SKM-1 (cell line): ENCODE measurements at regions not wholly inside any gene's neighbourhood (a gene's known extent, or its start where the extent isn't known, plus 50 kb on each side); places are given as distances from the start of the nearest gene placed in this dataset.

Experiments used
- DNase-seq: peaks from one replicate; lab custom pipeline; 2025; ENCODE audit not compliant: unreplicated experiment; lab: John Stamatoyannopoulos, UW

DNA sequence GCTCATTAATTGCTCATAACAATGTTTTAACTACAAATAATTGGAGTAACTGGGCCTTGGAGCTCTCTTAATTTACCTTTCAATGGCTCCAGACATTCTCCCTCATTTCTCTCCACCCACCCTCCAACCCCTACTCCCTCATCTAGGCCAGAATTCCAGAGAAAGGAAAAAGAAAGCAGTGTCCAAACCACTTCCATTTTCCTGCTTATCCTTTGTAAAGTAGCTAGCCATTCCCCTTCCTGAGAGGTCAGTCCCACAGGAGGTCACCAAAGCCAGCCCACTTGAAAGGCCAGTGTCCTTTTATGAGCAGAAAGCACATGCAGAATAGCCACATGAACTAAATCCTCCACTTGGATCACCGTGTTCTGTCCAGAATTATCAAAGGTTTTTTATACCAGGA lies 404.8 kb upstream of the FAT3 start:
- no peak for DNase-seq

DNA sequence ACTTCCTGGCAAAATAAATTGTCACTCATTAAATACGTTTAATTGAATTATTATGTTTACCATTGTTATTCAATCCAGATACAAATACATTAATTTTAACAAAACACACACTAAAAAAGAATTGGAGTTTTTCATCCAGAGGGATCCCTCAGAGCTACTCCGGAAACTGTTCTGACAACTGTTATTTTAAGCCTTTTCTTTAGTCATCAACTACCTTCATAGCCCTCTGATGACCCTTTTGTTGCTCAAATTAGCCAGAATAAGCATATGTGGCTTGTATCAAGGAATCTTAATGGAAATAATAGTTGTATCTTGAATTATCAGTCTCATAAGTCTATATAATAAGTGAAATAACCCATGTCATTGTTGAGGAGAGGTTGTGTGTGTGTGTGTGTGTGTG lies 405.4 kb upstream of the FAT3 start:
- no peak for DNase-seq

DNA sequence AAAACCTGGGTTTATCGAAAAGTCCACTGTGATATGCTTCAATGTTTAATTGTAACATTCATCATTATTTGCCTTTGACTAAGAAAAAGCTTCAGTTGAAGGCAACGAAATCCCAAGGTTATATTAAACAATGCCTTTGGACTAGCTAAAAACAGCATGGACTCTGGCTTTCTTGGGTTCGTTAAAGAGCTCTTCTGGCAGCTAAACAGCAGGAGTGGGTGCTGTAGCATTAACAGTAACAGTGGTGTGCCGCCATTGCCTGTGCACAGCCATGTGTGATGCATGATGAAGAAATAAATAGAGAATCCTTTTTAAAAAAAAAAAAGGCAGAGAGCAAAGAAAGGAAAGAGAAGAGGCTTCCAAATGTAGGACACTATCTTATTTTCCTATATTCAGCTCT lies 406.6 kb upstream of the FAT3 start:
- no peak for DNase-seq

DNA sequence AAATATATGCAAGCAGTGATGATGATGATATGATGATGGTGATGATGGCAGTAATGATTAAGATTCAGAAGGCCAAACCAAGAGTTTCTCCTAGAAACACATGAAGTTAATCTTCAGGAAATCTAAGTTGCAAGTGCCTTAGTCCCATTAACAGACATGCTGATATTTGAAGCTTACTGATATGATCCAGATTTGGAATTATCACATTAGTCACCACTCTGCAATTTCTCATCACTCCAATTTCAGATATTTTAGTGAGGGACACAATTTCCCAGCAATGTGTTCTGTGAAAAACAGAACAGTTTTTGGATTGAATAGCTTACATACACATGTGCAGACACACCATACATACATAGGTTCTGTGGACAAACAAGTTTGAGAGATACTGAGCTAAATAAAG lies 411.4 kb upstream of the FAT3 start:
- no peak for DNase-seq

DNA sequence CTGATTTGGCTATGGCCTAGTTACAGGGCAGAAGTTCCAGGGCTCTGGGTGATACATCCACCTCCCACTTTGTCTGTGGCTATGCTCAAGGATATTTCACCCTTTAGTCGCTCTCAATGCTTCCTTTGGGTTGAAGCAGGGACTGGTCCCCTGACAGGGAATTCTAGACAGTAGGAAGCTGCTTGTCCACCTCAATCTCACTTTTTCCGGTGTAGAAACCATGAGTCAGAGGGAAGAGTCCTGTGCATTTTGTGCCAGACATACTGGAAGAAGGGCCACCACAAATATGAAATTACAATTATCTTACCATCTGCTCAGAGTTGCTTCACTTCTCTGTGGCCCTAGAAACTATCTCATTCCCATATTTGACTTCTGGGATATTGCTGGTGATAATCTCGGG lies 413.7 kb upstream of the FAT3 start:
- DNase-seq: no peak

DNA sequence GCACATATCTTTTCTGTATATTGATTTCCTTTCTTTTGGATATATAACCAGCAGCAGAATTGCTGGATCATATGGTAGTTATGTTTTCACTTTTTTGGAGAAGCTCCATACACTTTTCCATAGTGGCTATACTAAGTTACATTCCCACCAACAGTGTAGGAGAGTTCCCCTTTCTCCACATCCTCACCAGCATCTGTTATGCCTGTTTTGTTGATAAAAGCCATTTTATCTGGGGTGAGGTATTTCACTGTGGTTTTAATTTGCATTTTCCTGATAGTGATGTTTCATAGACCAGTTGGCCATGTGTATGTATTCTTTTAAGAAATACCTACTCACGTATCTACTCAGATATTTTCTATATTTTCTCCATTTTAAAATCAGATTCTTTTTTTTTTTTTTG lies 419.3 kb upstream of the FAT3 start:
- DNase-seq: no peak

DNA sequence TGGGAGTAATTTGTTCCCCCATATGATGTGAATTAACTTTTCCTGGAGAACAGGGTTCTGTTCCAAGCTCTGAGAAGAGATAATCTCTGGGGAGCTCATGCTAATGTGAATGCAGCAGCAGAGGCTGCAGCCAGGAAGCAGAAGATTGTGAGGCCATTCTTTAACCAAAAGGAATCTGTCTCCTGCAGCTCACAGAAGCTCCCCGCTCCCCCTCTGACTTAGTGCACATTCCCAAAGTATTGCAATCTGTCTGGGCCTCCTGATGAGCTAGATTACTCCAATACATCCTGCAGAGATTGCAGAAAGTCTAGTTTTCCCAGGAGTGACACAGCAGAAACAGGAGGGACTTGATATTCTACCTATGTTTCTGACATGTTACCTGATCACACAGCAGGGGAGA lies 420.6 kb upstream of the FAT3 start:
- DNase-seq: no peak

DNA sequence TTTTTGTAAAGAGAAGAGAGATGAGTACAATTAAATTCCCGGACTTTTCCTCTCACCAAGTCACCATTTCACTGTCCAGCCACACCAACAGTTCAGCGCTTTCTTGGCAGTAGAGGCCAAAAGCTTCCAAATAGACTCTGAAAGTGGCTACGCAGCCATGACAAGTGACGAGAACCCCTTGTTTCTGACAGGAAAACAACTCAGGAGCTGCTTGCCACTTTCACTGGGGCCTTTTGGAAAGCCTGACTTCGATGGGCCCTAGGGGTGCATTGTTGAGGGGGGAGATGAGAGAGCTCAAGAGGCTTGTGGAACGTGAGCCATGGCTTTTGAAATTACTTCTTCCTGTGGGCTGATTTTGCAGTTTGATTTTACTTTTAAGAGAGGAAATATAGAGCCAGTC lies 422.1 kb upstream of the FAT3 start:
- DNase-seq: no peak

DNA sequence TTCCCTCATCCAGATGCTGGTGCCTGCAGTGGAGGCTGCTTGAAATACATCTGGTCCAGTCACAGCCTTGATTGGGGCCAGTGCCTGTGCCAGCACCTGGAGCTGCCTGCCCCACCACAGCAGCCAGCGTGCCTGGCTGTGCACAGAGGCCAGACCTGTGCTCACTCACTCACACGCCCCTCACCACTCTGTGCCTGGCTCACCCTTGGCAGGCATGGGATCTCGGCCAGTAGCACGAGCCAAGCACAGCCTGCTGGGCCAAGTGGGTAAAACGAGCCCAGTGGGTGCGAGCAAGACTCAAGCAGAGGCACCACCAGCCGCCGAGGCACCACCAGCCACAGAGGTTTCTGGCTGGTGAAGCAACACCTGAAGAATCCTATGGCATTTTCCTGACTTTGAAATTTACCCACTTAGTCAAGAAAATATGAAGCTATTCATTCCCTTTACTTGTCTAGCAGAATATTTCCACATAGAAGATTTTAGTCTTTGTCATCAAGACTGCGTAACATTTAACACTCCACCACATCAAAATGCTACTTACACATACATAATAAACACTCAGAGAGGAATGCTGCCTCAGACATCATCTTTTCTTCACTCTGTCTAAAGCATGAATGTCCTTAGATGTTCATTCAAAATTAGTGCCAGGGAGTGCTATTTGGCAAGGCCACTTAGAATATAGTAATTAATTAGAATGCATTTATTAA lies 424.3 kb upstream of the FAT3 start:
- DNase-seq: no peak

DNA sequence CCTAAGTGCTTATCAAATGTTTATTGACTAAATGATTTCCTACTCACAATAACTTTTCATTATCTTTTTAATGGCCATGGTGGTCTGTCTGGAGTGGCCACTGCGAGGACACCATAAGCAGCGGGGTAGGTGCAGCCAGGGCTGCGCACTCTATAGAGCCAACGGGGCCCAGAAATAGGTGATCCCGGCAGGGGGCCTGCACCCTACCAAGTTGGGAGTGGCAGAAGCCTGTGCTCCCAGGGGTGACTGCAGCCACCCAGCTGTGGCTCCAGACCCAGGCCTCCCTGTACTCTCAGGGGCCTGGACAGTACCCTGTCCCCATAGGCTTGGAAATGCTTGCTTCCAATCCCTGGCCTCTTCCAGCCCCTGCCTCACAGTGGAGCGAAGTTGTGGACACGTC lies 426.4 kb upstream of the FAT3 start:
- DNase-seq: no peak

DNA sequence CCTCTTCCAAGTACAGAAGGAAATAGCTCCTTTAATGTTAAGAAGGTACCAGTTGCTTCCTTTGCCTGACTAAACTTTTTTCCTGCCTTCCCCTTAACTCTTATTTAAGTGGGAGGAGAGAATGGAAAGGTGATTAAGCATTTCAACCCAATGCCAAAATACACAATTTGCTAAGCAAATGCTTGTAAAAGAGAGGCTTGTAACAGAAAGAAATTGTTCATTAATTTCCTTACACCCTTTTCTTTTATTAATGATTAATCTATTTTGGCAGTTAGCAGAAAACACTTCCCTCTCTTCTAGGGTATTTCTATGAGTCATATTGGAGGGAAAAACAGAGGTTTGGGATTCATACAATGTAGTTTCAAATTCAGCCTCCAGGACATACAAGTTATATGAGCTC lies 427.6 kb upstream of the FAT3 start:
- no peak for DNase-seq

DNA sequence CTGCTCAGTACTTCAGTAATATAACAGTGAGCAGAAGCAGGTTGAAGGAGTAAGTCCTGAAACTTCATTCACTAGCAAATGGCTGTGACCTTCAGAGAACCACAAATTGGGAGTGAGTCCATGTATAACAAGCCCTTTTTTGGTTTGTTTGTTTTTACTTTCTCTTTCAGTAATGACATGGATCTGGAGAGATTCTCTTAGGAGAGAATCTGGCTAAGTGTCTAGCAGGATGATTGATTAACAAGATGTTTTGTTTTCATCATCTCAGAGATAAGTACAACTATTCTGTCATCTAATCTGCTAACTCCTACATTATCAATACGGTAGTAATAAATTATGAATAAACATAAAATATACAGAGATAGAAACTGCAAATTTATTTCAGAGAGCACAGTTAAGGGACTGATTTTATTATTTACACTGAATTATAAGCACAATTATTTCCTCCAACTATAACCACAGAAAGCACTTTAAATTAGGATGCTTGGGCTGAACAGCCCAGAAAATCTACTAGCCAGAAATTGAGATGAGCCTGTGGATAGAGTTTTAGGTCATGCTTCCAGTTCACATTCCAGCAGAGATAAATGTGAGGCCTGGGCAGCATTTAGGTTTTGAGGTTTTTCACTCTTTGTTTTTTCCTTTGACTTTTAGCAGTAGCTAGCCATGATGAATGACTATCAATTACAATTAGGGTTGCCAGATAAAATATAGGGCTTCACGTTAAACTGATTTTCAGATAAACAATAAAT lies 429.3 kb upstream of the FAT3 start:
- DNase-seq: no peak

DNA sequence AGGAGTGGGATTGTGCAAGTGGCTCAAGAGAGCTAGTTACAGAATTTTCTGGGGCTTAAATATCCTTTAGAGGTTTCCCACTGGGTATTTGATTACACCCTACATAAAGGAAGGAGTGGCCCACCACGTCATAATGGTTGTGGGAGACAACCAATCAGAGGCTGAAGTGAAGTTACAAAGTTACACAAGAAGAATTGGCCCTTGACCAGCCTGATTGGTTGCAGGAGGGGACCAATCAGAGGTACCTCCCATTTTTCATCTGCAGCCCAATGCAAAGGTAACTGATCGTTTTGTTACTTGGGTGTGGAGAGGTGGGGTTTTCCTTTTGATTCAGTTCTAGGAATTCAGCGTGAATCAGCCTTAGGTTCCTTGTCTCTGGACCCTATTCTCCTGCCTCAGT lies 430.5 kb upstream of the FAT3 start:
- DNase-seq: no peak

DNA sequence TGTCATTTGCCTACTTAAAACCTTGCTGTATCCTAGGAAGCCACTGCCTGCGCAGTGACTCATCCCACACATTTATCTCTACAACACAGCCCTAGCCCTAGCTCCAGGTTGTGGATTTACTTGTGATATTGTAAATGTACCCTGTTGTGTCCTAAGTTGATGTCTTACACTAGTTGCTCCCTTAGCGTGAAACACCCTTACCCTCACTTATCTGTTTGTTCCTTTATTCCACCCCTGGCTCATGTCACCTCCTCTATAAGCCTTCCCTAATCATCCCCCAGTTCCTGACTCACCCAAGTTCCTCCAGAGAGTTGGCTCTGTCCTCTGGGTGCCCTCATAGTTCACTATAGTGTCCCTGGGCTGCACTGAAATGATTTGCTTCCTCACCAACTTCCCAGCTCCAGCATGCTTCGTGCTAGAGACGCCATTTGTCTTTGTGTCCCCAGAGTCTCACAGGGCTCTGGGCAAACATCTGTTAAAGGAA lies 431.8 kb upstream of the FAT3 start:
- no peak for DNase-seq

DNA sequence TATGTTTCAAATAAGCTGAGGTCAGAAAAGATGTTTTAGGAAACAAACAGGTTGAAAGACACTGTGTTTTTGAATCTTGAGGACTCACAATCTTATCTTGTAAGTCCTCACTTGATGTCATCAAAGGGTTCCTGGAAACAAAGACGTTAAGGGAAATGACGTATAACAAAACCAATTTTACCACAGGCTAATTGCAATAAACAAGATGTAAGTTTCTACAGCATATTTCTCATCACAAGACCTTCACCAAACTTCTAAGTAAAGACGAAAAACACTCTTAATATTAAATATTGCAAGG lies 433.5 kb upstream of the FAT3 start:
- no peak for DNase-seq

DNA sequence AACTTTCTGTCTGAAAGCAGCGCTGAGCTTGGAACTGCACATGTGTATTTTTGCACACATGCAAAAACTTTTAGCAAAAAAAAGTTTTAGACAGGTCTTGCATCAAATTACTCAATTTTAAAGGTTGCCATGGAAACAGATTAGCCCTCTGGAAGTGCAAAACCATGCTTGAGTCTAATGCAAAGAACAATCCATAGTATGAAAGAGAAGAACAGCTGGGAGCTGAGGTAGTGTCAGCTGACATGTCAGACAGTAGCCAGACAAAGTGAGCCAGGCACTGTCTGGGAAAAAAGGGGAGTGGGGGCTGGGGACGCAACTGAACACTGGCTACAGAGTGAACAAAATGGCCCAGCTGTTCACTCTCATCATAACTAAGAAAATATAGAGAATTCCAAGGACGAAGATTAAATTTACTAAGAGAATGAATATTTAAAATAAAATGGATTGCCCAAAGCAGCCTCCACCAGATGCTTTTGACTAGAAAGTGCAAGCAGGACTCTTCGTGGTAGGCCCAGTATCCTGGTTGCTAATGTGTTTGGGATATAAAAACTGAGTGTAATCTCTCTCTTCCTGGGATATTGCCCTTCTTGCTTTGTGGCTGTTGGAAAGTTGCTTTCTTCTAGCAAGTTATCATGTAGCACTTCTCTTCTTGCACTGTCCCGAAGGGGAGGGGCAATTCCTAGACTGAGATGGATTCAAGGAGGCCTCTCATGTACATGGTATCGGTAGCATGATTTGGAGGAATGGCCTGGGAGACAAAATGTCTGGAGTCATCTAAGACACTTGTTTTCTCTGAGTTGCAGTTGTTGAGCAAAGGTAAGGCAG lies 434.1 kb upstream of the FAT3 start:
- DNase-seq: no peak

DNA sequence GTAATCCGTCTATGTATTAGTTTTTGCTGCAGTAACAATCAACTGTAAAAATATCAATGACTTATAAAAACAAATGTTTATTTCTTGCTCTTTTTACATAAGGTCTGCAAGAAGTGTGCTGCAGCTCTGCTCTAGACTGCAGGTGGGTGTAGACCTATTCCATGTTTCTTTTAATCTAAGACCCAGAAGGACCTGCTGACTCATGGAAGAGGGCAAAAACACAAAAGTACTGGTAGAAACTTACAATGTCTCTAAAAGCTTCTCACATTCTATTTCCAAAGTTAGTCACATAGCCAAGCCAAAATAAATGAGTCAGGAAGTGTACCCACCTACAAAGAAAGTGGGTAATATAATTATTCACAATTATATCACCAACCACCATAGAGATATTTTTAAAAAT lies 435.9 kb upstream of the FAT3 start:
- no peak for DNase-seq

DNA sequence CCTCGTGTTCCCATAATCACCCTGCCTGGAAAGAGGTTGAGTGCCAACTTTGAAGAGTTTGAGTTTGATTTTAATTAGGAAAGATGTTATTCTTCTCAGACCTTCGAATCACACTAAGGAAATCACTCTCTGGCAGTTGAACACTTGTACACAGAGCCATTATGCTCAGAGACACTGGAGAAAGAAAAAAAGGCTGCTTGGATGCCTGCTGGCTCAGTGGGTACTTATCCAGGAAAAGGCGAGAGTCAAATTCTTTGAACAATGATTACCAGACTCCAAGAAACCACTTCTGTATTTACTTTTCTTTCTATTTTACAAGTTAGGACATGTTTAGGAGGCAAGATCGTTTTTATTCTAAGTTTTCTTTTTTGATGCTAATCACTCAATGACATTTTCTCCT lies 438.5 kb upstream of the FAT3 start:
- DNase-seq: no peak

DNA sequence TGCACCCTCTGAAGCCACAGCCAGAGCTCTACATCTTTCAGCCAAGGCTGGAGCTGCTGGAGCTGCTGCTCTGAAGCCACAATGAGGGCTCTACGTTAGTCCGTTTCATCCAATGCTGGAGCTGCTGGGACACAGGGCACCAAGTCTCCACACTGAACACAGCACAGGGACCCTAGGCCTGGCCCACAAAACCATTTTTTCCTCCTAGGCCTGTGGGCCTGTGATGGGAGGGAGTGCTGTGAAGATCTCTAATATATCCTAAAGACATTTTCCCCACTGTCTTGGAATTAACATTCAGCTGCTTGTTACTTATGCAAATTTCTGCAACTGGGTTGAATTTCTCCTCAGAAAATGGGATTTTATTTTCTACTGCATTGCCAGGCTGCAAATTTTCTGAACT lies 441.4 kb upstream of the FAT3 start:
- no peak for DNase-seq

DNA sequence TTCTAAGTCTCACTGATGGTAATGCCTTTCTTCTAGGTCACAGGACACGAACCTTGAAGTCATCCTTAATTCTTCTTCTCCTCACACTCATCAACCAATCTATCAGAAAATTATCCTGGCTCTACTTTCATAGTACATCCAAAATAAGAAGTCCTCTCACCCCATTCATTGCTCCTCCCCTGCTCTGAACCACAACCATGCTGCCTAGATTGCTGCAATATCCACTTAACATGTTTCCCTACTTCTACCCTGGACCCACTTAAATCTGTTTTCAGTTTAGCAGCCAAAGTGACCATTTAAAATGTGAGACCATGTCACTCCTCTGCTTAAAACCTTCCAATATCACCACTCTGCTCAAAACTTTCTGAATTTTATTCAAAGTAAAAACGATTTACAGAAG lies 445.9 kb upstream of the FAT3 start:
- no peak for DNase-seq

DNA sequence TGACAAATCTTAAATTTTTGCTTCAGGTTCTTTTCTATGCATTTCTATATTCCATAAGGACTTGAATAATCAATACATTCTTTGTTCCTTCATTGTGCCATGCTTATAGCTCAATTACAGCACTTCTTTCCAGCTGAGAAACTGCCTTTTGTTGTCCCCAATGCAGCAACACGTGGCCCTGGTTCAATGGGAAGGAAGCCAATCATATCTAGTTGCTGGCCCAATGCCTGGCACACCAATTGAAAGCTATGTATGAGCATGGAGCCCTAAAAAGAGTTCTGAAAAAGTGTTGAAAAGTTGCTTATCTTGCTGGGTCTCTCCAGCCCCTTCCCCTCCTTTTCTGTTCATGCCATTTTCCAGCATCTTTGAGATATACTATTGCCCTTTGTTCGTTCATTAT lies 448.0 kb upstream of the FAT3 start:
- DNase-seq: no peak

DNA sequence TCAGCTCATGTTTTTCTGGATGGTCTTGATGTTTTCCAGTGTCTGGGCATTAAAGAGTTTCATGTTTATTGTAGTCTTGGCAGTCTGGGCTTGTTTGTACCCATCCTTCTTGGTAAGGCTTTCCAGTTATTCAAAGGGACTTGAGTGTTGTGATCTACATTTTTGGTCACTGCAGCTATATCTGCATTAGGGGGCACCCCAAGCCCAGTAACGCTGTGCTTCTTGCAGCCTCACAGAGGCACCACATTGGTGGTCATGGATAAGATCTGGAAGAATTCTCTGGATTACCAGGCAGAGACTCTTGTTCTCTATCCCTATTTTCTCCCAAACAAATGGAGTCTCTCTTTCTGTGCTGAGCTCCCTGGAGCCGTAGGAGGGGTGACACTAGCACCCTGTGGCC lies 451.5 kb upstream of the FAT3 start:
- DNase-seq: no peak
